ENCODE measurements at regions not wholly inside any gene's neighbourhood (a gene's known extent, or its start where the extent isn't known, plus 50 kb on each side); places are given as distances from the start of the nearest gene placed in this dataset.

DNA sequence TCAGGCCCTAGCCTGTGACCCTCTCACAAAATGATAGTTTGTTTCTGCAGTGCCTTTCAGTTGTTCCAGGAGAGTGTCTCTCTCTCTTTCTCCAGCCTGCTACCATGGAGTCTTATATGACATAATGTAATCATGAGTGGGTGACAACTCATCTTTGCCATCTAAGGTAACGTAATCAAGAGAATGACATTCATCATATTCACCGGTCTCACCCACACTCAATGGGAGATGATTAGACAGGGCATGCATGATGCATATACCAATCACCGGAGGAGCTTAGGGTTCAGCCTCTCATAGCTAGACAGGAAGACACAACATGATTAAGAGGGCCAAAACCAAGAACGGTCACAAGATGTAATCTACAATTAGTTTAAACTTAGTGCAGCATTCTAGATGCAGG lies 97.1 kb upstream of the FAM9B start:
- Histone ChIP-seq H3K4me3 (ENCODE audit: low read length) (no peak overlapping the region), H2AFZ (ENCODE audit: low read depth, low read length) (no peak overlapping the region), H3K27me3 (ENCODE audit: low read depth, low read length) (no peaks in the 10 kb centered on the region), H4K20me1 (ENCODE audit: insufficient read depth, low read length) (no peaks in the 10 kb centered on the region), H3K4me2 (ENCODE audit: low read length) (no peak overlapping the region), H3K9ac (ENCODE audit: low read length) (no peak overlapping the region), H3K9me3 (ENCODE audit: insufficient read depth, low read length) (no peaks in the 10 kb centered on the region), H3K27ac (ENCODE audit: low read length) (no peak overlapping the region), H3K36me3 (replicated peaks; ENCODE audit: low read depth, low read length) (no peaks in the 10 kb centered on the region), H3K79me2 (ENCODE audit: low read length) (no peaks in the 10 kb centered on the region), H3K4me1 (ENCODE audit: low read length) (no peaks in the 10 kb centered on the region)
- no peak for TF ChIP-seq EZH2phosphoT487 (IDR thresholded peaks at IDR 0.05; ENCODE audit: low read depth)
- TF ChIP-seq, protein P1, sequence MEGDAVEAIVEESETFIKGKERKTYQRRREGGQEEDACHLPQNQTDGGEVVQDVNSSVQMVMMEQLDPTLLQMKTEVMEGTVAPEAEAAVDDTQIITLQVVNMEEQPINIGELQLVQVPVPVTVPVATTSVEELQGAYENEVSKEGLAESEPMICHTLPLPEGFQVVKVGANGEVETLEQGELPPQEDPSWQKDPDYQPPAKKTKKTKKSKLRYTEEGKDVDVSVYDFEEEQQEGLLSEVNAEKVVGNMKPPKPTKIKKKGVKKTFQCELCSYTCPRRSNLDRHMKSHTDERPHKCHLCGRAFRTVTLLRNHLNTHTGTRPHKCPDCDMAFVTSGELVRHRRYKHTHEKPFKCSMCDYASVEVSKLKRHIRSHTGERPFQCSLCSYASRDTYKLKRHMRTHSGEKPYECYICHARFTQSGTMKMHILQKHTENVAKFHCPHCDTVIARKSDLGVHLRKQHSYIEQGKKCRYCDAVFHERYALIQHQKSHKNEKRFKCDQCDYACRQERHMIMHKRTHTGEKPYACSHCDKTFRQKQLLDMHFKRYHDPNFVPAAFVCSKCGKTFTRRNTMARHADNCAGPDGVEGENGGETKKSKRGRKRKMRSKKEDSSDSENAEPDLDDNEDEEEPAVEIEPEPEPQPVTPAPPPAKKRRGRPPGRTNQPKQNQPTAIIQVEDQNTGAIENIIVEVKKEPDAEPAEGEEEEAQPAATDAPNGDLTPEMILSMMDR (IDR thresholded peaks at IDR 0.05; ENCODE audit: low read depth, low read length), result no peak

DNA sequence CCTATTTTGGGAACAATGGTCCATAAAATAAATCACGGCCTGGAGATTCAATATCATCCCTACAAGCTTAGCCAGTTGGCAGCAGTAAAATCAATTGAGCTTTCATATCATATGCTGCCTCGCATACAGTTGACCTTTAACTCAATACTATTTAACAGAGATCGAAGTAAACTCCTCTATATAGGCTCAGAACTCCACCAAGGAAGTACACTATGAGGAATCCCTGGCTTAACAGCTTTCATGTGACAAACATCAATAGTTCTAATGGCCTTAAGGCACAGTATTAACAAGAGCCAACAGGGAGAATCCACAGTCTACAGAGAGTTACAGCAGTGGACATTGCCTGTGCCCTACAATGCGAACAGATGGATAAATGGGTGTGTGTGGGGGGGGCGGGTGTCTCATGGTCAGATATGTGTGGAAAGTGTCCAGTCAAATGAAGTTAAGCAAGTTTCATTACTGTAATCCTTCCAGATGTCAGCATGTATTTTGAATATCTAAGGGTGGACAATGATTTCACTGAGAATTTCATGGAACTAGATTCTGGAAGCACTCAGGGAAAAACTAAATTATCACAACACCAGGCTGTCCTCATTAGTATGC lies 98.2 kb upstream of the FAM9B start:
- Histone ChIP-seq H4K20me1 (ENCODE audit: insufficient read depth, low read length) (no peaks in the 10 kb centered on the region), H3K79me2 (ENCODE audit: low read length) (no peaks in the 10 kb centered on the region), H3K4me3 (ENCODE audit: low read length) (no peak overlapping the region), H3K27me3 (ENCODE audit: low read depth, low read length) (no peaks in the 10 kb centered on the region), H3K9me3 (ENCODE audit: insufficient read depth, low read length) (no peaks in the 10 kb centered on the region), H3K9ac (ENCODE audit: low read length) (no peak overlapping the region), H3K36me3 (replicated peaks; ENCODE audit: low read depth, low read length) (no peaks in the 10 kb centered on the region), H3K4me2 (ENCODE audit: low read length) (no peak overlapping the region), H3K27ac (ENCODE audit: low read length) (no peak overlapping the region), H3K4me1 (ENCODE audit: low read length) (no peaks in the 10 kb centered on the region), H2AFZ (ENCODE audit: low read depth, low read length) (no peak overlapping the region)
- no peak for TF ChIP-seq EZH2phosphoT487 (IDR thresholded peaks at IDR 0.05; ENCODE audit: low read depth)

DNA sequence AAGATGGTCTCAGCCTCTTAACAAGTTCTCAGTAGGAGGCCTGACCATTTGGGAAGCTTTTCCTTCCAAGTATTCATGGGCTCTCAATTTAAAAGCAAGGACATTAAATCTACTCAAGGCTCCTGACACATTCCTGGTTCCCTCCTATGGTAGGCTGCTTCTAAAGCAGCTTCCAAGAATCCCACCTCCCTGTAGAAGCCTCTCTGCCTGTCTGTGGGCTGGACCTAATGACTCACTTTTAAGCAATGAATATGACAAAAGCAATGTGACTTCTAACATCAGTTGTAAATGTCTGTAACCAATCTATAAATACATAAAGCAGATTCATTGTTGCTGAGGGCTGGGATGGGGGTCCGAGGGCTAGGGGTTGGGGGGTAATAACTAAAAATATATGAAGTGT lies 99.5 kb upstream of the FAM9B start:
- no peak overlapping the region for H2AFZ ChIP-seq (ENCODE audit: low read depth, low read length)
- H3K36me3 ChIP-seq (replicated peaks; ENCODE audit: low read depth, low read length), result no peaks in the 10 kb centered on the region
- TF ChIP-seq EZH2phosphoT487 (IDR thresholded peaks at IDR 0.05; ENCODE audit: low read depth), result no peak
- TF ChIP-seq, protein P1 (IDR thresholded peaks at IDR 0.05; ENCODE audit: low read depth, low read length), result no peak
- no peaks in the 10 kb centered on the region for H3K4me1 ChIP-seq (ENCODE audit: low read length)
- no peaks in the 10 kb centered on the region for H3K9me3 ChIP-seq (ENCODE audit: insufficient read depth, low read length)
- H3K4me3 ChIP-seq (ENCODE audit: low read length), result no peak overlapping the region
- no peak overlapping the region for H3K27ac ChIP-seq (ENCODE audit: low read length)
- no peak overlapping the region for H3K9ac ChIP-seq (ENCODE audit: low read length)
- no peak overlapping the region for H3K4me2 ChIP-seq (ENCODE audit: low read length)
- H4K20me1 ChIP-seq (ENCODE audit: insufficient read depth, low read length), result no peaks in the 10 kb centered on the region
- no peaks in the 10 kb centered on the region for H3K79me2 ChIP-seq (ENCODE audit: low read length)
- H3K27me3 ChIP-seq (ENCODE audit: low read depth, low read length), result no peaks in the 10 kb centered on the region

DNA sequence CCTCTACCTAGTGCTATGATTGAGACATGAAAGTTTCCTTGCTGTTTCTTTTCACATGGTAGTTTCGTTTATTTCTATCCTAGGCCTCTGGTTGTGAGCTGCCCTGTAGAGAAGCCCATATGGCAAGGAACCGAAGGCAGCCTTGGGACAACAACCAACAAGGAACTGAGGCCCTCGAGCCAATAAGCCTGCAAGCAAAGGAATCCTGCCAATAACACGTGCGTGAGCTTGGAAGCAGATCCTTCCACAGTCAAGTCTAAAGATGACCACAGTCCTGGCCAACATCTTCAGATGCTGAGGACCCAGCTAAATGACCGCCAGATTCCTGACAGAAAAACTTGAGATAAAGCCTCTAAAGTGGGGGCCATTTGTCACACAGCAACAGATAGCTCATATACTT lies 100.4 kb upstream of the FAM9B start:
- H3K4me2 ChIP-seq (ENCODE audit: low read length), result no peak overlapping the region
- no peaks in the 10 kb centered on the region for H3K4me1 ChIP-seq (ENCODE audit: low read length)
- TF ChIP-seq, protein P1 (IDR thresholded peaks at IDR 0.05; ENCODE audit: low read depth, low read length), result no peak
- TF ChIP-seq EZH2phosphoT487 (IDR thresholded peaks at IDR 0.05; ENCODE audit: low read depth), result no peak
- no peak overlapping the region for H3K4me3 ChIP-seq (ENCODE audit: low read length)
- no peaks in the 10 kb centered on the region for H3K79me2 ChIP-seq (ENCODE audit: low read length)
- H3K36me3 ChIP-seq (replicated peaks; ENCODE audit: low read depth, low read length), result no peaks in the 10 kb centered on the region
- no peaks in the 10 kb centered on the region for H3K9me3 ChIP-seq (ENCODE audit: insufficient read depth, low read length)
- H3K27me3 ChIP-seq (ENCODE audit: low read depth, low read length), result no peaks in the 10 kb centered on the region
- H3K9ac ChIP-seq (ENCODE audit: low read length), result no peak overlapping the region
- H4K20me1 ChIP-seq (ENCODE audit: insufficient read depth, low read length), result no peaks in the 10 kb centered on the region
- H3K27ac ChIP-seq (ENCODE audit: low read length), result no peak overlapping the region
- no peak overlapping the region for H2AFZ ChIP-seq (ENCODE audit: low read depth, low read length)
